Transverse colon (tissue), 4 donors: ENCODE measurements at regions not wholly inside any gene's neighbourhood (a gene's known extent, or its start where the extent isn't known, plus 50 kb on each side); places are given as distances from the start of the nearest gene placed in this dataset.

Source experiments
- DNase-seq: peaks from one replicate; pipeline ENCODE4 v3.0.0-alpha.2; 2019
- H3K27ac ChIP-seq, 4 donors: fragments of 200-600 bp; sonication (generic); 2 replicates each; pipeline ENCODE4 v1.5.1; 2016 to 2018; ENCODE audit warnings: inconsistent platforms in 4 of 4
- H3K27me3 ChIP-seq: fragments of 200-600 bp; sonication (generic); 2 replicates; pipeline ENCODE4 v1.5.1; 2017; ENCODE audit warnings: inconsistent platforms
- H3K36me3 ChIP-seq, 4 donors: fragments of 200-600 bp; sonication (generic); 2 replicates each; pipeline ENCODE4 v1.5.1; 2017 to 2019; ENCODE audit warnings: inconsistent platforms in 4 of 4
- H3K4me1 ChIP-seq, 4 donors: fragments of 200-600 bp; sonication (generic); 2 replicates each; pipeline ENCODE4 v1.5.1; 2017 to 2020; ENCODE audit warnings: inconsistent platforms in 4 of 4
- H3K4me3 ChIP-seq, 4 donors: fragments of 200-600 bp; sonication (generic); 1 replicate in 1 of 4; 2 replicates in 3 of 4; pipeline versions ENCODE4 v1.5.1 to v1.6.1; 2017 to 2019; ENCODE audit warnings: inconsistent platforms in 4 of 4
- H3K9me3 ChIP-seq, 2 donors: fragments of 200-600 bp; sonication (generic); 2 replicates each; pipeline ENCODE4 v1.5.1; 2017 to 2019; ENCODE audit warnings: inconsistent platforms in 2 of 2
- CTCF ChIP-seq, 5 experiments: fragments of 200-600 bp in 3 of 5; fragments of 450-650 bp in 2 of 5; sonication (generic) in 3 of 5; IDR thresholded peaks; 1 replicate in 2 of 5; 2 replicates in 3 of 5; pipeline ENCODE4 v1.5.1; 2016 to 2017; ENCODE audit warnings: antibody characterized with exemption in 5 of 5, inconsistent platforms in 3 of 5, mild to moderate bottlenecking in 2 of 5, moderate library complexity in 1 of 5
- EP300 ChIP-seq: sonication (generic); formaldehyde crosslinking; IDR thresholded peaks from one replicate; pipeline ENCODE4 v1.6.1; 2017; ENCODE audit warnings: antibody characterized with exemption, low read depth
- POLR2A ChIP-seq: fragments of 450-650 bp; IDR thresholded peaks from one replicate; pipeline ENCODE4 v1.6.1; 2016; ENCODE audit warnings: antibody characterized with exemption, mild to moderate bottlenecking, moderate library complexity
- POLR2AphosphoS5 ChIP-seq, 3 donors: sonication (generic); formaldehyde crosslinking; IDR thresholded peaks; one replicate each; pipeline ENCODE4 v1.6.1; 2016; ENCODE audit warnings: antibody characterized with exemption in 3 of 3
- WGBS, 2 donors: methylation state at CpG; one replicate each; pipeline ENCODE4 v1.1.5; 2018; ENCODE audit warnings: low coverage in 1 of 2; 5-methylcytosine and 5-hydroxymethylcytosine counted together
- in situ Hi-C, 4 donors: fragments of 200-750 bp; cut with MboI; loops; one replicate each; pipeline versions ENCODE4 v1.15.0 to v1.15.1; 2017; ENCODE audit warnings: low sequenced_read_pairs in 3 of 4, low pct_ligation_motif_present in 1 of 4, low pct_unique_long_range_greater_than_20kb in 1 of 4
- intact Hi-C: fragments of 100-400 bp; cut with DNase I; formaldehyde crosslinking; loops from one replicate; pipeline ENCODE4 v1.15.1; 2023; ENCODE audit warnings: low total_unique reads

- no peaks in the 10 kb centered on the region for H3K36me3 ChIP-seq
- H3K4me3 ChIP-seq, result no peak overlapping the region
- DNase-seq, result no peak
- TF ChIP-seq POLR2AphosphoS5 (IDR thresholded peaks at IDR 0.05), result no peak
- TF ChIP-seq CTCF (IDR thresholded peaks at IDR 0.05), result no peak
- TF ChIP-seq EP300, result no peak
- no peak for TF ChIP-seq POLR2A
- H3K9me3 ChIP-seq, result no peaks in the 10 kb centered on the region
- H3K27me3 ChIP-seq, result no peaks in the 10 kb centered on the region
- 27 to 43% methylated on average over 2 to 3 of the region's 3 CpGs for WGBS, 2 donors
- in situ Hi-C loops (no loop called here), intact Hi-C loops (loop anchor here (5.0 kb wide), 1 partner anchor 229 kb away; no protein-coding TSS in a partner anchor)
- no peaks in the 10 kb centered on the region for H3K4me1 ChIP-seq
- peak overlapping the region in 1 of 4 donors; percentile 47 for H3K27ac ChIP-seq
These were observed 1052.0 kb downstream of the DIAPH3 start for GRCh38 chr13:59111751-59112171.

GRCh38 chr13:59112221-59112718 lies 1051.5 kb downstream of the DIAPH3 start:
- Histone ChIP-seq H3K4me1 (no peaks in the 10 kb centered on the region), H3K4me3 (no peak overlapping the region), H3K27me3 (no peaks in the 10 kb centered on the region), H3K27ac (peak overlapping the region in 1 of 4 donors; percentile 47), H3K36me3 (no peaks in the 10 kb centered on the region), H3K9me3 (no peaks in the 10 kb centered on the region)
- intact Hi-C loops (loop anchor here (5.0 kb wide), 1 partner anchor 230 kb away; no protein-coding TSS in a partner anchor), in situ Hi-C loops (no loop called here)
- TF ChIP-seq POLR2AphosphoS5 (IDR thresholded peaks at IDR 0.05), result peak in 1 of 3 donors; percentile 13
- no peak for TF ChIP-seq CTCF (IDR thresholded peaks at IDR 0.05)
- TF ChIP-seq EP300, result no peak
- no peak for TF ChIP-seq POLR2A
- DNase-seq, result peak; percentile 11
- WGBS, 2 donors, result 36 to 65% methylated on average over 3 to 6 of the region's 6 CpGs

GRCh38 chr13:59119475-59119874 lies 1044.3 kb downstream of the DIAPH3 start:
- H3K27me3 ChIP-seq, result no peaks in the 10 kb centered on the region

GRCh38 chr13:59120297-59120843 lies 1043.4 kb downstream of the DIAPH3 start:
- WGBS, 2 donors, result 54 to 58% methylated on average over 6 to 7 of the region's 7 CpGs
- no peak for DNase-seq
- no peak overlapping the region for H3K4me3 ChIP-seq
- H3K27ac ChIP-seq, result peak overlapping the region in 1 of 4 donors; percentile 5
- no peaks in the 10 kb centered on the region for H3K4me1 ChIP-seq
- no peaks in the 10 kb centered on the region for H3K36me3 ChIP-seq
- intact Hi-C loops (no loop called here), in situ Hi-C loops (no loop called here)
- H3K27me3 ChIP-seq, result no peaks in the 10 kb centered on the region
- H3K9me3 ChIP-seq, result no peaks in the 10 kb centered on the region
- no peak for TF ChIP-seq EP300
- TF ChIP-seq POLR2A, result no peak
- TF ChIP-seq POLR2AphosphoS5 (IDR thresholded peaks at IDR 0.05), result no peak
- no peak for TF ChIP-seq CTCF (IDR thresholded peaks at IDR 0.05)

More at GRCh38 chr13:59119475-59119874, 1044.3 kb downstream of the DIAPH3 start:
- H3K4me1 ChIP-seq, result no peaks in the 10 kb centered on the region
- no peaks in the 10 kb centered on the region for H3K9me3 ChIP-seq
- no peak overlapping the region for H3K4me3 ChIP-seq
- H3K36me3 ChIP-seq, result no peaks in the 10 kb centered on the region
- in situ Hi-C loops (no loop called here), intact Hi-C loops (no loop called here)
- TF ChIP-seq EP300 (no peak), CTCF (IDR thresholded peaks at IDR 0.05) (no peak), POLR2AphosphoS5 (IDR thresholded peaks at IDR 0.05) (no peak), POLR2A (no peak)
- no peak for DNase-seq
- WGBS, 2 donors, result 28 to 79% methylated on average over 2 of the region's 2 CpGs
- H3K27ac ChIP-seq, result no peak overlapping the region
